T-cell (primary cell): ENCODE measurements at regions not wholly inside any gene's neighbourhood (a gene's known extent, or its start where the extent isn't known, plus 50 kb on each side); places are given as distances from the start of the nearest gene placed in this dataset.
"Not testable (repeated sequence)": the region's sequence is repeated elsewhere in the genome, so short reads cannot be mapped to it uniquely, and the experiment has no call there.

Source experiments
- ATAC-seq, 4 experiments: fragments of 200-7000 bp in 3 of 4; fragments of 150-1000 bp in 1 of 4; cut with Tn5 transposase; replicated peaks in 1 of 4; 1 replicate in 3 of 4; 2 replicates in 1 of 4; pipeline ENCODE4 v1.10.0; 2021; ENCODE audit warnings: moderate library complexity in 3 of 4, mild to moderate bottlenecking in 2 of 4, moderate number of reproducible peaks in 1 of 4
- CTCF ChIA-PET, 2 donors: fragments of 300-600 bp; sonication (Branson Sonifier 250); formaldehyde crosslinking; loops; one replicate each; lab custom pipeline; 2022; ENCODE audit warnings: antibody characterized with exemption in 2 of 2; lab: Charles Lee
- POLR2A ChIA-PET, 2 donors: fragments of 300-600 bp; sonication (Branson Sonifier 250); formaldehyde crosslinking; loops; one replicate each; lab custom pipeline; 2022; ENCODE audit warnings: antibody characterized with exemption in 2 of 2; lab: Charles Lee
- DNase-seq, 35 experiments: peaks; one replicate each; pipeline versions ENCODE4 v3.0.0 to v3.0.0-alpha.2; 2013 to 2023
- H3K27ac ChIP-seq: one replicate; pipeline ENCODE4 v1.5.1; 2013; ENCODE audit warnings: low read length
- H3K27me3 ChIP-seq, 2 experiments: replicated peaks in 1 of 2; 1 replicate in 1 of 2; 2 replicates in 1 of 2; pipeline versions ENCODE4 v1.6.1 to v1.7.0; 2013; ENCODE audit warnings: low read length in 1 of 2, mixed read lengths in 1 of 2; ENCODE audit not compliant: control insufficient read depth in 2 of 2, insufficient read depth in 2 of 2; ENCODE audit errors: extremely low read depth in 1 of 2
- H3K36me3 ChIP-seq, 2 donors: 1 replicate in 1 of 2; 2 replicates in 1 of 2; pipeline versions ENCODE4 v1.6.1 to v1.7.0; 2013; ENCODE audit warnings: low read length in 1 of 2; ENCODE audit not compliant: control insufficient read depth in 2 of 2, insufficient read depth in 1 of 2; ENCODE audit errors: extremely low read depth in 1 of 2
- H3K4me1 ChIP-seq, 2 experiments: 1 replicate in 1 of 2; 2 replicates in 1 of 2; pipeline versions ENCODE4 v1.6.1 to v1.7.0; 2013; ENCODE audit warnings: low read length in 2 of 2, mixed read lengths in 1 of 2; ENCODE audit not compliant: insufficient read depth in 2 of 2, control insufficient read depth in 1 of 2; ENCODE audit errors: extremely low read depth in 1 of 2
- H3K4me3 ChIP-seq, 2 donors: 1 replicate in 1 of 2; 2 replicates in 1 of 2; pipeline versions ENCODE4 v1.5.1 to v1.7.0; 2013; ENCODE audit warnings: mild to moderate bottlenecking in 2 of 2, low read length in 1 of 2, moderate library complexity in 1 of 2; ENCODE audit not compliant: control insufficient read depth in 1 of 2; ENCODE audit errors: extremely low read depth in 1 of 2
- H3K9me3 ChIP-seq: 2 replicates; pipeline ENCODE4 v1.7.0; 2013
- H3K27ac Mint-ChIP-seq, 2 donors: one replicate each; pipeline ENCODE4 v1.8.0; 2020 to 2021; ENCODE audit warnings: mild to moderate bottlenecking in 2 of 2, mixed read lengths in 2 of 2
- H3K27me3 Mint-ChIP-seq, 2 donors: one replicate each; pipeline ENCODE4 v1.8.0; 2021 to 2022; ENCODE audit warnings: mixed read lengths in 2 of 2
- H3K36me3 Mint-ChIP-seq: one replicate; pipeline ENCODE4 v1.8.0; 2021; ENCODE audit warnings: mixed read lengths
- H3K4me1 Mint-ChIP-seq, 3 donors: one replicate each; pipeline ENCODE4 v1.8.0; 2020 to 2022; ENCODE audit warnings: mixed read lengths in 3 of 3, mild to moderate bottlenecking in 1 of 3
- H3K4me3 Mint-ChIP-seq, 3 donors: one replicate each; pipeline ENCODE4 v1.8.0; 2020 to 2022; ENCODE audit warnings: mild to moderate bottlenecking in 3 of 3, mixed read lengths in 3 of 3, moderate library complexity in 3 of 3
- H3K9me3 Mint-ChIP-seq, 3 donors: one replicate each; pipeline ENCODE4 v1.8.0; 2020 to 2022; ENCODE audit warnings: mixed read lengths in 3 of 3
- WGBS: methylation state at CpG from one replicate; pipeline ENCODE4 v1.1.5; 2013; ENCODE audit warnings: missing lambda C conversion rate; ENCODE audit not compliant: insufficient coverage; 5-methylcytosine and 5-hydroxymethylcytosine counted together

DNA sequence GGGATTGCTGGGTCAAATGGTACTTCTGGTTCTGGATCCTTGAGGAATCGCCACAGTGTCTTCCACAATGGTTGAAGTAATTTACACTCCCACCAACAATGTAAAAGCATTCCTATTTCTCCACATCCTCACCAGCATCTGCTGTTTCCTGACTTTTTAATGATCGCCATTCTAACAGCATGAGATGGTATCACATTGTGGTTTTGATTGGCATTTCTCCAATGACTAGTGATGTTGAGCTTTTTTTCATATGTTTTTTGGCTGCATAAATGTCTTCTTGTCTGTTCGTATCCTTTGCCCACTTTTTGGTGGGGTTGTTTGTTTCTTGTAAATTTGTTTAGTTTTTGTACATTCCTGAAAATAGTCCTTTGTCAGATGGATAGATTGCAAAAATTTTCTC, 2125.7 kb downstream of the PCDH9 start:
- H3K4me3 Mint-ChIP-seq, H3K4me3 ChIP-seq, H3K27ac ChIP-seq, H3K9me3 ChIP-seq, POLR2A ChIA-PET, H3K4me1 Mint-ChIP-seq, DNase-seq, H3K27me3 Mint-ChIP-seq, H3K36me3 ChIP-seq, H3K27me3 ChIP-seq, H3K36me3 Mint-ChIP-seq, ATAC-seq, H3K27ac Mint-ChIP-seq, CTCF ChIA-PET, H3K4me1 ChIP-seq: not testable (repeated sequence)
- peaks cover 26 to 33% (median 29%) of the 10 kb centered on the region in 3 donors for H3K9me3 Mint-ChIP-seq
- no CpG with 5 or more reads among the region's 3 CpGs for WGBS

DNA sequence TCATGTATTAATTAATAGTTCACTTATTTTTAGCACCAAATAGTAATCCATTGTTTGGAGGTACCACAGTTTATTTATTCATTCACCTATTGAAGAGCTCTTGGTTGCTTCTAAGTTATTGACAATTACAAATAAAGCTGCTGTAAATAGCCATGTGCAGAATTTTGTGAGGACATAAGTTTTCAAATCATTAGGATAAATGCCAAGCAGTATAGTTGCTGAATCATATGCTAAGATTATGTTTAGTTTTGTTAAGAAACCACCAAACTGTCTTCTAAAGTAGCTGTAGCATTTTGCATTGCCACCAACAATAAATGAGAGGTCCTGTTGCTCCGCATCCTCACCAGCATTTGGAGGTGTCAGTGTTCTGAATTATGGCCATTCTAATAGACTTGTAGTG, 2126.8 kb downstream of the PCDH9 start:
- no peak overlapping the region for H3K4me3 Mint-ChIP-seq
- H3K9me3 Mint-ChIP-seq = peaks cover 24 to 29% (median 24%) of the 10 kb centered on the region in 3 donors
- Histone ChIP-seq H3K36me3 (no peaks in the 10 kb centered on the region), H3K27me3 (no peaks in the 10 kb centered on the region), H3K27ac (no peak overlapping the region), H3K4me3 (no peak overlapping the region), H3K4me1 (no peaks in the 10 kb centered on the region), H3K9me3 (no peaks in the 10 kb centered on the region)
- no peaks in the 10 kb centered on the region for H3K27me3 Mint-ChIP-seq
- no CpG with 5 or more reads among the region's 1 CpG for WGBS
- no peak for ATAC-seq
- POLR2A ChIA-PET = no interaction called here
- DNase-seq = no peak
- CTCF ChIA-PET = no interaction called here
- no peaks in the 10 kb centered on the region for H3K4me1 Mint-ChIP-seq
- H3K36me3 Mint-ChIP-seq = no peaks in the 10 kb centered on the region
- no peak overlapping the region for H3K27ac Mint-ChIP-seq

DNA sequence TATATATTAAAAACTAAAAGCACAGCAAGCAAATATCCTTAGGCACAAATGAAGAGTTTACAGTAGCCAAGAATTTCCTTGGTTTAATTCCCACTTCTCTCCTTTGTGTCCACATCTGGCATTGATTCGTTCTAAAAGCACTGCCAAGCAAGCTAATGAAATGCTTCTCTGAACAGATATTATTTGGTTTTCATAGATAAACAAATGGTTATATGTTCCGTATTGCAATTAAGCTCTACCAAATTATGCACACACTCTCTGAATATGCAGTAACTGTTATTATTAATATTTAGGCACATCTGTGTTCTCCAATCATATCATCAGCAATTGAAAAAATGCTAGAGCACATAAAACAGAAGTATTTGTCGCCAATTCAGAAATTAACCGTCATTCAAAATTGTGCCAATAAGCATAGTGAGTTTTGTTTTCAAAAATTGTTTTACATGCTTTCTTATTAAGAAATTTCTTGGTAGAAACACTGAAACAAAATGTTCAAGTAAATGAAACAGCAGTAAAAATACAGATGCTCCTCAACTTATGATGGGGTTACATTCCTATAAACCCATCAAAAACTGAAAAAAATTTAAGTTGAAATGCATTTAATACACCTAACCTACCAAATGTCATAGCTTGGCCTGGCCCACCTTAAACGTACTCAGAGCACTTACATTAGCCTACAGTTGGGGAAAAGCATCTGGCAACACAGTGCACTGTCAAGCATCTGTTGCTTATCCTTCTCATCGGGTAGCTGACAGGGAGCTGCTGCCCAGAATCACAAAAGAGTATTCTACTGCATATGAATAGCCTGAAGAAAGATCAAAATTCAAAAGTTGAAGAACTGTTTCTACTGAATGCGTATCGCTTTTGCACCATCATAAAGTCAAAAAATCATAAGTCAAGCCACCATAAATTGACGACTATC, 2134.7 kb downstream of the PCDH9 start:
- H3K36me3 Mint-ChIP-seq = no peaks in the 10 kb centered on the region
- Histone ChIP-seq H3K36me3 (no peaks in the 10 kb centered on the region), H3K4me1 (no peaks in the 10 kb centered on the region), H3K27me3 (no peaks in the 10 kb centered on the region), H3K9me3 (no peaks in the 10 kb centered on the region), H3K4me3 (no peak overlapping the region), H3K27ac (no peak overlapping the region)
- ChIA-PET CTCF (no interaction called here), POLR2A (no interaction called here)
- H3K4me3 Mint-ChIP-seq = no peak overlapping the region
- ATAC-seq (no peak), DNase-seq (no peak)
- H3K9me3 Mint-ChIP-seq = peaks cover 3 to 16% (median 8%) of the 10 kb centered on the region in 3 donors
- no peak overlapping the region for H3K27ac Mint-ChIP-seq
- 57% methylated on average over 2 of the region's 9 CpGs for WGBS
- no peaks in the 10 kb centered on the region for H3K4me1 Mint-ChIP-seq
- no peaks in the 10 kb centered on the region for H3K27me3 Mint-ChIP-seq

DNA sequence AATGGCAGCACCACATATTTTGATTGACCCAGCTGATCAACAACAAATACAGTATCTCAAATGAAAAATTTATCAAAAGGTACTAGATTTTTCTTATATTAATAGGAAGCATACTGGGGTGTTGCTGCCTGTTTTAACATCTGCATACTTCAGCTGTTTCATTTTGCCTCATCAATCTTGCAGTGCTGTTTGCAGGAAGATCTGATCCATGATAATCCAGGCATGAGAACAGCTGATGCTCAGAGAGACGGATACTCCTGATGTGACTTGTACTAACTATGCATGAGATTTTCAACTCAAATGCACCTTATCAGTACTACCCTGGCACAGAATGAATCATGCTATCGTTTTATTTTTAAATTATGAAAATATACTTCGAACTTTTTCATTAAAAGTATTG, 2136.8 kb downstream of the PCDH9 start:
- no peaks in the 10 kb centered on the region for H3K36me3 Mint-ChIP-seq
- no peaks in the 10 kb centered on the region for H3K27me3 ChIP-seq
- DNase-seq = no peak

DNA sequence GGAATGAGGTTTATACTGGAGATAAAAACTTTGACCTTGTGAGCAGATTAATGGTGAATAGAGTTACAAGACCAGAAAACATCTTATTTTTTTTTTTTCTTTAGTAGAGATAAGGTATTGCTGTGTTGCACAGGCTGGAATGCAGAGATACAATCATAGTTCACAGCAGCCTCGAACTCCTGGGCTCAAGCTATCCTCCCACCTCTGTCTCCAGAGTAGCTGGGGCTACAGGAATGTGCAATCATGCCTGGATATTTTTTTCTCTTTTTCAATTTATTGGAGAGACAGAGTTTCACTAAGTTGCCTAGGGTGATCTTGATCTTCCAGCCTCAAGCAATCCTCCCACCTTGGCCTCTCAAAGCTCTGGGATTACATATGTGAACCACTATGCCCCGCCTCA, 2139.1 kb downstream of the PCDH9 start:
- Histone ChIP-seq H3K36me3 (no peaks in the 10 kb centered on the region), H3K9me3 (no peaks in the 10 kb centered on the region), H3K27me3 (no peaks in the 10 kb centered on the region), H3K4me3 (no peak overlapping the region), H3K4me1 (no peaks in the 10 kb centered on the region), H3K27ac (no peak overlapping the region)
- DNase-seq (no peak), ATAC-seq (no peak)
- Mint-ChIP-seq H3K4me3 (no peak overlapping the region), H3K27me3 (no peaks in the 10 kb centered on the region), H3K4me1 (no peaks in the 10 kb centered on the region), H3K9me3 (peaks cover 4 to 19% (median 10%) of the 10 kb centered on the region in 3 donors), H3K27ac (no peak overlapping the region), H3K36me3 (no peaks in the 10 kb centered on the region)
- POLR2A ChIA-PET = no interaction called here
- CTCF ChIA-PET = no interaction called here
- WGBS = no CpG with 5 or more reads among the region's 2 CpGs

More for the DNA sequence above, 2136.8 kb downstream of the PCDH9 start:
- H3K9me3 Mint-ChIP-seq = peaks cover 4 to 24% (median 10%) of the 10 kb centered on the region in 3 donors
- no peak overlapping the region for H3K27ac Mint-ChIP-seq
- H3K4me1 Mint-ChIP-seq = no peaks in the 10 kb centered on the region
- ATAC-seq = no peak
- H3K9me3 ChIP-seq = no peaks in the 10 kb centered on the region
- H3K27ac ChIP-seq = no peak overlapping the region
- ChIA-PET POLR2A (no interaction called here), CTCF (no interaction called here)
- no peak overlapping the region for H3K4me3 ChIP-seq
- no peaks in the 10 kb centered on the region for H3K4me1 ChIP-seq
- H3K4me3 Mint-ChIP-seq = no peak overlapping the region
- no peaks in the 10 kb centered on the region for H3K36me3 ChIP-seq
- no peaks in the 10 kb centered on the region for H3K27me3 Mint-ChIP-seq
- WGBS = no CpG with 5 or more reads among the region's 3 CpGs

DNA sequence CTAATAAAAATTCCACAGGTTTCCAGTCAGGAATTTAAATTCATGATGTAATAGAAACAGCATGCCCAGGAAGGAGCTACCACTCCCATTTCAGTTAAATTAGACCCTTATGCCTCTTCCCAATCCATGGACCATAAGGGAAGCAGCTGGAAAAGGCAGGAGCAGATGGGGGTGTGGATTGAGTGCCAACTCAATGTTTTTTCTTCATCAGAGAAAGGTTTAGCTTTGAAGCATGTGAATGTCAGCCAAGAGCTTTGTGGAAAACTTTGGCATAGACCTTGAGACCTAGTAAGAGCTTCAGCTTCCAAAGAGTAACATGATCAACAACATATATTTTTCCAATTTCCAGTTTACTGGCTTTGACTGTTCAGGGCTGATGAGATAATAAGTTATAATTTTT, 2139.9 kb downstream of the PCDH9 start:
- H3K9me3 Mint-ChIP-seq = peaks cover 4 to 16% (median 7%) of the 10 kb centered on the region in 3 donors
- no peaks in the 10 kb centered on the region for H3K27me3 Mint-ChIP-seq
- ATAC-seq (no peak), DNase-seq (no peak)
- Histone ChIP-seq H3K36me3 (no peaks in the 10 kb centered on the region), H3K4me1 (no peaks in the 10 kb centered on the region), H3K27ac (no peak overlapping the region), H3K4me3 (no peak overlapping the region), H3K27me3 (no peaks in the 10 kb centered on the region), H3K9me3 (no peaks in the 10 kb centered on the region)
- no peak overlapping the region for H3K27ac Mint-ChIP-seq
- no peaks in the 10 kb centered on the region for H3K4me1 Mint-ChIP-seq
- ChIA-PET CTCF (no interaction called here), POLR2A (no interaction called here)
- no peak overlapping the region for H3K4me3 Mint-ChIP-seq
- no peaks in the 10 kb centered on the region for H3K36me3 Mint-ChIP-seq
